HG03045 (cell line): ENCODE measurements at regions not wholly inside any gene's neighbourhood (a gene's known extent, or its start where the extent isn't known, plus 50 kb on each side); places are given as distances from the start of the nearest gene placed in this dataset.

ENCODE experiments used
- ATAC-seq: cut with Tn5 transposase; IDR thresholded peaks from one replicate; pipeline ENCODE4 v1.9.1; 2021; ENCODE audit warnings: mild to moderate bottlenecking, moderate library complexity; ENCODE audit not compliant: unreplicated experiment

GRCh38 chr2:150911766-150912280, 349.8 kb downstream of the RBM43 start:
- ATAC-seq, result no peak

- no peak for ATAC-seq
Measured at GRCh38 chr2:150909613-150910012, 352.1 kb downstream of the RBM43 start.

GRCh38 chr2:150909090-150909489, 352.6 kb downstream of the RBM43 start:
- ATAC-seq, result no peak

GRCh38 chr2:150907466-150907865, 354.2 kb downstream of the RBM43 start:
- no peak for ATAC-seq

- ATAC-seq, result no peak
Measured at GRCh38 chr2:150903461-150903860, 358.2 kb downstream of the RBM43 start.

GRCh38 chr2:150903055-150903454, 358.6 kb downstream of the RBM43 start:
- no peak for ATAC-seq

- no peak for ATAC-seq
Measured at GRCh38 chr2:150900913-150901312, 360.8 kb downstream of the RBM43 start.

- ATAC-seq, result no peak
Measured at GRCh38 chr2:150895968-150896367, 365.7 kb downstream of the RBM43 start.

GRCh38 chr2:150889141-150889540, 372.5 kb downstream of the RBM43 start:
- ATAC-seq, result no peak

- ATAC-seq, result no peak
Measured at GRCh38 chr2:150888337-150888736, 373.3 kb downstream of the RBM43 start.

- no peak for ATAC-seq
Measured at GRCh38 chr2:150887926-150888325, 373.7 kb downstream of the RBM43 start.

- ATAC-seq, result no peak
Measured at GRCh38 chr2:150885774-150886386, 375.8 kb downstream of the RBM43 start.

- ATAC-seq, result no peak
Measured at GRCh38 chr2:150885236-150885635, 376.4 kb downstream of the RBM43 start.

GRCh38 chr2:150883613-150883895, 378.1 kb downstream of the RBM43 start:
- ATAC-seq, result no peak

- no peak for ATAC-seq
Measured at GRCh38 chr2:150882751-150883612, 378.7 kb downstream of the RBM43 start.

- no peak for ATAC-seq
Measured at GRCh38 chr2:150880986-150881385, 380.7 kb downstream of the RBM43 start.

- no peak for ATAC-seq
Measured at GRCh38 chr2:150878356-150878755, 383.3 kb downstream of the RBM43 start.

- ATAC-seq, result no peak
Measured at GRCh38 chr2:150876251-150876950, 385.3 kb downstream of the RBM43 start.

- ATAC-seq, result no peak
Measured at GRCh38 chr2:150873396-150873772, 385.9 kb upstream of the RND3 start.

GRCh38 chr2:150872756-150873395, 385.4 kb upstream of the RND3 start:
- ATAC-seq, result no peak

GRCh38 chr2:150866431-150866830, 379.0 kb upstream of the RND3 start:
- ATAC-seq, result no peak
